IMR-90 (cell line): ENCODE measurements at regions not wholly inside any gene's neighbourhood (a gene's known extent, or its start where the extent isn't known, plus 50 kb on each side); places are given as distances from the start of the nearest gene placed in this dataset.

Experiments used
- ATAC-seq: fragments of 200-7000 bp; cut with Tn5 transposase; 2 replicates; pipeline ENCODE4 v1.9.1; 2020; ENCODE audit warnings: low read depth, mild to moderate bottlenecking, moderate library complexity
- BruUV-seq: library from RNA; stranded (reverse); fragments of 400-500 nt; replicated peaks from 2 replicates; lab custom pipeline; 2021; lab: Mats Ljungman, UMichigan
- CTCF ChIA-PET: fragments of 300-600 bp; formaldehyde crosslinking; extraction: SDS; loops from one replicate; lab custom pipeline; 2021; ENCODE audit warnings: antibody characterized with exemption; lab: Yijun Ruan, JAX
- POLR2A ChIA-PET: fragments of 300-600 bp; sonication (Branson Sonifier 250); formaldehyde crosslinking; loops from one replicate; lab custom pipeline; 2022; ENCODE audit warnings: antibody characterized with exemption; ENCODE audit not compliant: unreplicated experiment; lab: Charles Lee
- DNase-seq: peaks from one replicate; pipeline ENCODE4 v3.0.0; 2013
- H2AFZ ChIP-seq: replicated peaks from 2 replicates; pipeline ENCODE3; 2013; ENCODE audit warnings: low read length, mild to moderate bottlenecking; ENCODE audit not compliant: poor library complexity
- H2AK5ac ChIP-seq: 2 replicates; pipeline ENCODE4 v1.6.1; 2013; ENCODE audit warnings: low read depth, low read length, inconsistent platforms
- H2AK9ac ChIP-seq: replicated peaks from 2 replicates; pipeline ENCODE3; 2013; ENCODE audit warnings: mild to moderate bottlenecking, low read depth, low read length, moderate library complexity; ENCODE audit not compliant: poor library complexity
- H2BK120ac ChIP-seq: 2 replicates; pipeline ENCODE4 v1.6.1; 2013; ENCODE audit warnings: low read depth, low read length, inconsistent platforms
- H2BK15ac ChIP-seq: 3 replicates; pipeline ENCODE4 v1.6.1; 2013; ENCODE audit warnings: low read depth, low read length, inconsistent platforms
- H2BK20ac ChIP-seq: 2 replicates; pipeline ENCODE4 v1.6.1; 2013; ENCODE audit warnings: low read depth, mild to moderate bottlenecking, inconsistent platforms, low read length, moderate library complexity
- H2BK5ac ChIP-seq: 2 replicates; pipeline ENCODE4 v1.6.1; 2013; ENCODE audit warnings: mild to moderate bottlenecking, low read depth, low read length, inconsistent platforms; ENCODE audit not compliant: poor library complexity, severe bottlenecking
- H3K14ac ChIP-seq: replicated peaks from 2 replicates; pipeline ENCODE4 v1.6.1; 2013; ENCODE audit warnings: low read depth, low read length, inconsistent platforms
- H3K18ac ChIP-seq: 2 replicates; pipeline ENCODE4 v1.6.1; 2013; ENCODE audit warnings: low read depth, low read length, control low read depth
- H3K23ac ChIP-seq: 2 replicates; pipeline ENCODE4 v1.6.1; 2013; ENCODE audit warnings: low read depth, low read length, inconsistent platforms
- H3K27ac ChIP-seq: 2 replicates; pipeline ENCODE4 v1.5.1; 2013; ENCODE audit warnings: mild to moderate bottlenecking, control low read depth, low read length; ENCODE audit not compliant: insufficient read depth
- H3K27me3 ChIP-seq: 2 replicates; pipeline ENCODE4 v1.6.1; 2013; ENCODE audit warnings: low read length; ENCODE audit not compliant: control insufficient read depth, insufficient read depth
- H3K36me3 ChIP-seq: 2 replicates; pipeline ENCODE4 v1.6.1; 2013; ENCODE audit warnings: low read length, mixed read lengths; ENCODE audit not compliant: control insufficient read depth, insufficient read depth
- H3K4ac ChIP-seq: 2 replicates; pipeline ENCODE4 v1.6.1; 2013; ENCODE audit warnings: low read depth, low read length, inconsistent platforms
- H3K4me1 ChIP-seq: 2 replicates; pipeline ENCODE4 v1.6.1; 2013; ENCODE audit warnings: low read length, mixed read lengths; ENCODE audit not compliant: control insufficient read depth, insufficient read depth
- H3K4me2 ChIP-seq: 2 replicates; pipeline ENCODE4 v1.6.1; 2013; ENCODE audit warnings: low read depth, mild to moderate bottlenecking, control low read depth, low read length, moderate library complexity
- H3K4me3 ChIP-seq: 2 replicates; pipeline ENCODE4 v1.5.1; 2013; ENCODE audit warnings: low read depth, mild to moderate bottlenecking, control low read depth, low read length, moderate library complexity; ENCODE audit not compliant: insufficient read depth
- H3K56ac ChIP-seq: 2 replicates; pipeline ENCODE4 v1.6.1; 2013; ENCODE audit warnings: low read length, inconsistent platforms; ENCODE audit not compliant: insufficient read depth; ENCODE audit errors: extremely low read depth
- H3K79me1 ChIP-seq, 2 experiments: 2 replicates each; pipeline ENCODE4 v1.6.1; 2013; ENCODE audit warnings: low read length in 2 of 2, inconsistent platforms in 1 of 2, low read depth in 1 of 2
- H3K9ac ChIP-seq: 2 replicates; pipeline ENCODE4 v1.6.1; 2013; ENCODE audit warnings: low read depth, low read length, control low read depth
- H3K9me1 ChIP-seq: 2 replicates; pipeline ENCODE4 v1.6.1; 2013; ENCODE audit warnings: low read length, inconsistent platforms; ENCODE audit not compliant: insufficient read depth
- H3K9me3 ChIP-seq: 2 replicates; pipeline ENCODE4 v1.6.1; 2013; ENCODE audit warnings: low read length; ENCODE audit not compliant: control insufficient read depth, insufficient read depth
- H4K20me1 ChIP-seq: 2 replicates; pipeline ENCODE4 v1.6.1; 2013; ENCODE audit warnings: low read length, inconsistent platforms; ENCODE audit not compliant: insufficient read depth
- H4K5ac ChIP-seq: 2 replicates; pipeline ENCODE4 v1.6.1; 2013; ENCODE audit warnings: mild to moderate bottlenecking, low read depth, low read length, control low read depth
- H4K8ac ChIP-seq, 2 experiments: 2 replicates each; pipeline ENCODE4 v1.6.1; 2013; ENCODE audit warnings: low read depth in 2 of 2, low read length in 2 of 2, control low read depth in 1 of 2, inconsistent platforms in 1 of 2
- H4K91ac ChIP-seq: 2 replicates; pipeline ENCODE4 v1.6.1; 2013; ENCODE audit warnings: low read depth, low read length, inconsistent platforms; ENCODE audit not compliant: insufficient read depth
- FOS ChIP-seq: fragments of 150-350 bp; IDR thresholded peaks from 2 replicates; pipeline ENCODE4 v1.6.1; 2016; ENCODE audit warnings: low read depth, low read length
- SMC3 ChIP-seq: fragments of 150-350 bp; IDR thresholded peaks from 2 replicates; pipeline ENCODE4 v1.6.1; 2016; ENCODE audit warnings: low read depth, mild to moderate bottlenecking, antibody characterized with exemption, low read length, moderate library complexity
- WGBS, 2 experiments: methylation state at CpG; one replicate each; pipeline versions ENCODE4 v1.1.5 to v1.1.7; 2013; ENCODE audit warnings: missing lambda C conversion rate in 2 of 2; ENCODE audit not compliant: insufficient read length in 1 of 2; ENCODE audit errors: extremely low coverage in 2 of 2; 5-methylcytosine and 5-hydroxymethylcytosine counted together
- dilution Hi-C: fragments of 300-500 bp; cut with HindIII; formaldehyde crosslinking; loops from one replicate; pipeline ENCODE4 v1.14.3; 2018; ENCODE audit warnings: low sequenced_read_pairs; ENCODE audit not compliant: unreplicated experiment
- in situ Hi-C: fragments of 300-500 bp; cut with MboI; formaldehyde crosslinking; loops from 3 replicates; pipeline ENCODE4 v1.14.3; 2019; ENCODE audit warnings: low sequenced_read_pairs, inconsistent platforms, mixed read lengths
- intact Hi-C: fragments of 100-400 bp; cut with micrococcal nuclease; formaldehyde crosslinking; loops from 2 replicates; pipeline ENCODE4 v1.10.0; 2022

- no peaks in the 10 kb centered on the region for H3K36me3 ChIP-seq
- H3K14ac ChIP-seq: no peak overlapping the region
- H3K4me3 ChIP-seq: no peak overlapping the region
- no peak overlapping the region for H2AK5ac ChIP-seq
- H2AFZ ChIP-seq: no peak overlapping the region
- BruUV-seq: no TSS peak
- H4K20me1 ChIP-seq: no peaks in the 10 kb centered on the region
- no peak overlapping the region for H2BK15ac ChIP-seq
- CTCF ChIA-PET: no interaction called here
- no peak overlapping the region for H2AK9ac ChIP-seq
- no peak overlapping the region for H4K91ac ChIP-seq
- H2BK20ac ChIP-seq: no peak overlapping the region
- 0 out of 2 replicates have a peak, but pooled peaks cover 4% of the 10 kb centered on the region for H3K9me3 ChIP-seq
- H3K9me1 ChIP-seq: no peaks in the 10 kb centered on the region
- no peak overlapping the region for H4K8ac ChIP-seq
- H3K18ac ChIP-seq: no peak overlapping the region
- in situ Hi-C loops: no loop called here
- H4K5ac ChIP-seq: no peak overlapping the region
- H2BK120ac ChIP-seq: no peak overlapping the region
- H3K79me1 ChIP-seq: no peaks in the 10 kb centered on the region
- POLR2A ChIA-PET: no interaction called here
- no peak overlapping the region for H3K23ac ChIP-seq
- no peak overlapping the region for H3K4ac ChIP-seq
- H3K4me2 ChIP-seq: no peak overlapping the region
- no peak overlapping the region for H3K9ac ChIP-seq
- 0 out of 2 replicates have a peak, but pooled peaks cover 1% of the 10 kb centered on the region for H3K4me1 ChIP-seq
- dilution Hi-C loops: no loop called here
- H3K56ac ChIP-seq: no peak overlapping the region
- intact Hi-C loops: no loop called here
- WGBS, 2 experiments: 42% methylated on average over 2 of the region's 5 CpGs; no CpG with 5 or more reads in 1 of the 2 experiments
- no peak overlapping the region for H2BK5ac ChIP-seq
- H3K27ac ChIP-seq: no peak overlapping the region
- H3K27me3 ChIP-seq: no peaks in the 10 kb centered on the region; the same call in 1 of the 2 replicates
- ATAC-seq (no peak), DNase-seq (no peak)
- no peak for TF ChIP-seq SMC3
- TF ChIP-seq FOS: no peak
Measured at GRCh38 chr15:31577108-31577507, 250.5 kb downstream of the KLF13 start.
